Mucosa of descending colon (tissue), 3 donors: ENCODE measurements at regions not wholly inside any gene's neighbourhood (a gene's known extent, or its start where the extent isn't known, plus 50 kb on each side); places are given as distances from the start of the nearest gene placed in this dataset.
"Not testable (repeated sequence)": the region's sequence is repeated elsewhere in the genome, so short reads cannot be mapped to it uniquely, and the experiment has no call there.

Experiments used
- ATAC-seq: fragments of 200-7000 bp; cut with Tn5 transposase; one replicate; pipeline ENCODE4 v1.9.1; 2020; ENCODE audit warnings: mild to moderate bottlenecking, moderate library complexity
- DNase-seq, 3 donors: peaks; one replicate each; pipeline ENCODE4 v3.0.0-alpha.2; 2020
- H3K36me3 ChIP-seq: fragments of 200-600 bp; one replicate; pipeline ENCODE4 v1.8.0; 2021; ENCODE audit warnings: low read depth, mild to moderate bottlenecking
- H3K4me1 ChIP-seq: fragments of 200-600 bp; one replicate; pipeline ENCODE4 v1.8.0; 2021; ENCODE audit warnings: low read depth, mild to moderate bottlenecking
- H3K4me3 ChIP-seq: fragments of 200-600 bp; one replicate; pipeline ENCODE4 v1.8.0; 2021; ENCODE audit warnings: mild to moderate bottlenecking
- H3K9me3 ChIP-seq: fragments of 200-600 bp; one replicate; pipeline ENCODE4 v1.8.0; 2021; ENCODE audit warnings: mild to moderate bottlenecking
- intact Hi-C, 2 donors: fragments of 100-400 bp; cut with DNase I in 1 of 2; cut with micrococcal nuclease in 1 of 2; formaldehyde crosslinking; loops; one replicate each; pipeline versions ENCODE4 v1.11.0 to v1.11.1; 2022; cut with DNase I, micrococcal nuclease
- TF ChIP-seq, protein P1 (sequence below): fragments of 200-600 bp; IDR thresholded peaks from one replicate; pipeline ENCODE4 v1.8.0; 2022; ENCODE audit warnings: antibody characterized with exemption, mild to moderate bottlenecking
- donor health status: DM: no; HTN: no; CAD: no; lungs with moderate emphysema.
- donor health status: DM: no; HTN: no; CAD: no.
- donor health status: DM: no; HTN: yes; CAD: no.

DNA sequence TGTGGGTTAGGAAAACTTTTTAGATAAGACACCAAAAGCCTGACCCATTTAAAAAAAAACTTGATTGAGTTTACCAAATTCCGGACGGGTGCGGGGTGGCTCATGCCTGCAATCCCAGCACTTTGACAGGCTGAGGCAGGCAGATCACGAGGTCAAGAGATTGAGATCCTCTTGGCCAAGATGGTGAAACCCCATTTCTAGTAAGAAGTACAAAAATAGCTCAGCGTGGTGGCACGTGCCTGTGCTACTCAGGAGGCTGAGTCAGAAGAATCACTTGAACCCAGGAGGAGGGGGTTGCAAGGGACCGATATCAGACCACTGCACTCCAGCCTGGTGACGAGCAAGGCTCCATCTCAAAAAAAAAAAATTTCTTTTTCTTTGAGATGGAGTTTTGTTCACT lies 307.8 kb upstream of the USP9Y start:
- Histone ChIP-seq H3K4me3 (no peak overlapping the region), H3K4me1 (no peaks in the 10 kb centered on the region), H3K36me3 (no peaks in the 10 kb centered on the region), H3K9me3 (no peaks in the 10 kb centered on the region)
- no peak for ATAC-seq
- intact Hi-C loops = no loop called here
- DNase-seq = no peak
- TF ChIP-seq, protein P1, sequence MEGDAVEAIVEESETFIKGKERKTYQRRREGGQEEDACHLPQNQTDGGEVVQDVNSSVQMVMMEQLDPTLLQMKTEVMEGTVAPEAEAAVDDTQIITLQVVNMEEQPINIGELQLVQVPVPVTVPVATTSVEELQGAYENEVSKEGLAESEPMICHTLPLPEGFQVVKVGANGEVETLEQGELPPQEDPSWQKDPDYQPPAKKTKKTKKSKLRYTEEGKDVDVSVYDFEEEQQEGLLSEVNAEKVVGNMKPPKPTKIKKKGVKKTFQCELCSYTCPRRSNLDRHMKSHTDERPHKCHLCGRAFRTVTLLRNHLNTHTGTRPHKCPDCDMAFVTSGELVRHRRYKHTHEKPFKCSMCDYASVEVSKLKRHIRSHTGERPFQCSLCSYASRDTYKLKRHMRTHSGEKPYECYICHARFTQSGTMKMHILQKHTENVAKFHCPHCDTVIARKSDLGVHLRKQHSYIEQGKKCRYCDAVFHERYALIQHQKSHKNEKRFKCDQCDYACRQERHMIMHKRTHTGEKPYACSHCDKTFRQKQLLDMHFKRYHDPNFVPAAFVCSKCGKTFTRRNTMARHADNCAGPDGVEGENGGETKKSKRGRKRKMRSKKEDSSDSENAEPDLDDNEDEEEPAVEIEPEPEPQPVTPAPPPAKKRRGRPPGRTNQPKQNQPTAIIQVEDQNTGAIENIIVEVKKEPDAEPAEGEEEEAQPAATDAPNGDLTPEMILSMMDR = no peak

DNA sequence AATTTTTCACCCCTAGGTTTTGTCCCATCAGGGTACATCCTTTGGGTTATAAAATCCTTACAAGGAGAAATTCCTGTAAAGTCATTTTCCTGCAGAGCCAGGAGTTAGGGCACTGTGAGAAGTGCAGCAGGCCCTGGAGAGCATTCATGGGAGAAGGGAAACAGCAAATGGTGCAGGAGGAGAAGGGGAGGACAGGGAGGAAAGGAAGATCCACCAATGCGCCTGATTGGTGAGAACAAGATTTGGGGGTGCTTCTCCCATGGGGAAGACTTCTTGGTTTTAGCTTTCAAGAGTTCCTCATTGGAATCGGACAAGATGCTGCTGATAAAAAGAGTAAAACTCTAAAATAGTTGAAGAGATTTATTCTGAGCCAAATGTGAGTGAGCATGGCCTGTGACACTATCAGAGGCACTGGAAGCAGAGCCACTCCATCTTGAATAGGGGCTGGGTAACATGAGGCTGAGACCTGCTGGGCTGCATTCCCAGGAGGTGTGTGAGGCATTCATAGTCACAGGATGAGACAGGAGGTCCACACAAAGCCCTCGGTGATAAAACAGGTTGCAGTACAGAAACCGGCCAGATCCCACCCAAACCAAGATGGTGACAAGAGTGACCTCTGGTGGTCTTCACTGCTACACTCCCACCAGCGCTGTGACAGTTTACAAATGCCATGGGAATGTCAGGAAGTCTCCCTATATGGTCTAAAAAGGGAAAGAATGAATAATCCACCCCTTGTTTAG lies 305.5 kb upstream of the USP9Y start:
- H3K9me3 ChIP-seq, intact Hi-C loops, ATAC-seq, DNase-seq, H3K4me3 ChIP-seq, H3K4me1 ChIP-seq, H3K36me3 ChIP-seq: not testable (repeated sequence)

DNA sequence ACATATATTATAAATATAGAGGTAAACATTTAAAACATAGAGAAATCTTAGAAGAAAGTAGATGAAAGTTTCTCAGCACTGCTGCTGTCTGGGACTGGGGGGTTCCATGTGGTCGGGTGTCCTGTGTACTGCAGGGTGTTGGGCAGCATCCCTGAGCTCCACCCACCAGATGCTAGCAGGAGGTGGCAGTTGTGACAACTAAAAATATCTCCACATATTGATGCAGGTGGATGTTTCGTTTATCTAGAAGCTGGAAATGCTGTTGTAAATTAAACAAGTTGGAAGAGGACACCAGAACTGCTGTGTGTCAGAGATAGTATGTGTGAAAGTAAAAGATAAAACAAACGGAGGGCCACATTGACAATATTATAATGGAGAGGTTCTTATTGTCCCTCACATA lies 297.1 kb upstream of the USP9Y start:
- no peak for ATAC-seq
- Histone ChIP-seq H3K36me3 (no peaks in the 10 kb centered on the region), H3K4me1 (no peaks in the 10 kb centered on the region), H3K4me3 (no peak overlapping the region), H3K9me3 (no peaks in the 10 kb centered on the region)
- TF ChIP-seq, protein P1 = no peak
- no peak for DNase-seq
- intact Hi-C loops = no loop called here

DNA sequence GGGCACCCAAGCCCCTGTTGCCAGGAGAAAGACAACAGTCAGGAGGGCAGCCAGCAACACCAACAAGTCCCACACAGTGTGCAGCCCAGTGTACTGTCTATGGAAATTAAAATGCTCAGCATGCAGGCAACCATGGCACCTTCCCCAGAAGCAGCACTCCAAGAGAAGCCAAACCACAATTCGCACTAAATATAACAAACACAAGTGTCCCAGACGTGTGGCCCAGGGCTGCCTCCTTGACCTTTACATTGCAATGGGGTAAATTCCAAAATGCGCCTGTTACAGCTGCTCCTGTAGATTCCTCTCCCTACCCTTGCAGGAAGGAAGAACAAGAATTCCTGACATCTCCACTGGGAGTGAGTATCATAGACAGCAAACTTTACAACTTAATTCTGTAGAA lies 292.8 kb upstream of the USP9Y start:
- intact Hi-C loops = no loop called here
- ATAC-seq = no peak
- TF ChIP-seq, protein P1 = no peak
- no peak for DNase-seq
- Histone ChIP-seq H3K4me3 (no peak overlapping the region), H3K36me3 (no peaks in the 10 kb centered on the region), H3K4me1 (no peaks in the 10 kb centered on the region), H3K9me3 (no peaks in the 10 kb centered on the region)

DNA sequence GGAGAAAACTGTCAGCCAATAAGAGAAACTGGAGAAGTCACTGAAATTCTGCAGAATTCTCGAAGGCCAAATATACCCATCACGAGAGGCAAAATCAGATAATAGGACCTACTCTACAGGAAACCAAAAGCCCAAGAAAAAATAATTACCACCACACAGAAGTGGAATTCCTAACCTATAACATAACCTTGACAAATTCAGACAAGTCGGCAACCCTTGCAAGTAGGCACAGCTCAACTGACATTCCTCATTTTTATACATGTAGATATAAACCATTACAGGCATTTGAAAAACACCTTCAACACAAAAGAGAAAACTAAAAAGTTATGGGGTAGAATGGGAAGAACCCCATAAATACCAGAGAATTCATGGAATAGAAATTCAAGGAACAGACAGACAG lies 290.3 kb upstream of the USP9Y start:
- intact Hi-C loops = no loop called here
- TF ChIP-seq, protein P1 = no peak
- no peaks in the 10 kb centered on the region for H3K9me3 ChIP-seq

DNA sequence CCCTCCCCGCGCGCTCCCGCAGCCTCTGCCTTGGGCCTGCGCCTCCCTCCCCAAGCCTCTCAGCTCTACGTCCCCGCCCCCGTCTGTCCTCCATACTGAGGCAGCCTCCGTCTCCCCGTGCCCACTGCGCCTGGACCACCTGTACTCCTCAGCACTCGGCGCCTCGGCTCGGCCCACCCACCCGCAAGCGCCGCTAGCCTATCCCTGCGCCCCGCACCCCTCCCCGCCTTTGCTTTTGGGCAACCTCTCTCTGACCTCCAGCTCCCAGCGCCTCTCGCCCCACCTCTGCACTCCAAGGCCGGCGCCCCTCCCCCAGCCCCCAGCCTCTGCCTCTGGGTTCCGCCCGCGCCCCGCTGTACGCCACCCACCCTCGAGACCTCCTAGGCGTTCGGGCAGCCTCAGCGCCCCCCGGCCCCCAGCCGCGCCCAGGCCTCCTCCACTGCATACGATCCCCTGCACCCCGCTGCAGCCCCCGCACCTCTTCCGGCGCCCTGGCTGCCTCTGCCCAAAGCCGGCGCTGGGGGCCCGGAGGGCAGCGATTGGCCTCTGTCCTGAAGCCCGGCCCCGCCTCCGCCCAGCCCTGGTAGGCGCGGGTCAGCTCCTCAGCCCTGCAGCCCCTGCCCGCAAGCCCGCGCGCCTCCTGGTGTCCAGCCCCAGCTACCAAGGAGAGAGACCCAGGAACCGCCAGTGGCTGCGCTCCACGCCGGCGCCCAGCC lies 279.8 kb upstream of the USP9Y start:
- ATAC-seq (no peak), DNase-seq (peak in 2 of 3 donors; percentile 79 to 85)
- Histone ChIP-seq H3K4me1 (no peaks in the 10 kb centered on the region), H3K4me3 (peak overlapping the region; percentile 14), H3K36me3 (no peaks in the 10 kb centered on the region), H3K9me3 (no peaks in the 10 kb centered on the region)
- TF ChIP-seq, protein P1 = no peak
- intact Hi-C loops = no loop called here

More for the DNA sequence above, 290.3 kb upstream of the USP9Y start:
- H3K4me3 ChIP-seq = no peak overlapping the region
- ATAC-seq (no peak), DNase-seq (no peak)
- H3K36me3 ChIP-seq = no peaks in the 10 kb centered on the region
- H3K4me1 ChIP-seq = no peaks in the 10 kb centered on the region
